KMS-11 (cell line): ENCODE measurements at regions not wholly inside any gene's neighbourhood (a gene's known extent, or its start where the extent isn't known, plus 50 kb on each side); places are given as distances from the start of the nearest gene placed in this dataset.

ENCODE experiments used
- H2AFZ ChIP-seq: fragments of 200-600 bp; sonication (generic); 2 replicates; pipeline ENCODE4 v1.6.1; 2016; ENCODE audit warnings: antibody characterized with exemption, mixed run types, low read depth
- H3K27ac ChIP-seq: fragments of 200-600 bp; sonication (generic); 2 replicates; pipeline ENCODE4 v1.6.1; 2016; ENCODE audit warnings: mild to moderate bottlenecking, mixed run types
- H3K27me3 ChIP-seq: fragments of 200-600 bp; sonication (generic); 2 replicates; pipeline ENCODE4 v1.6.1; 2017; ENCODE audit warnings: mild to moderate bottlenecking, low read depth, mixed run types, moderate library complexity; ENCODE audit not compliant: insufficient read depth
- H3K36me3 ChIP-seq: fragments of 200-600 bp; sonication (generic); 2 replicates; pipeline ENCODE4 v1.6.1; 2017; ENCODE audit warnings: mild to moderate bottlenecking, mixed run types; ENCODE audit not compliant: insufficient read depth
- H3K4me1 ChIP-seq: fragments of 200-600 bp; sonication (generic); 2 replicates; pipeline ENCODE4 v1.6.1; 2016; ENCODE audit warnings: mild to moderate bottlenecking, low read depth, mixed run types; ENCODE audit not compliant: poor library complexity, severe bottlenecking
- H3K4me2 ChIP-seq: fragments of 200-600 bp; sonication (generic); 2 replicates; pipeline ENCODE4 v1.7.0; 2016; ENCODE audit warnings: mild to moderate bottlenecking, mixed run types
- H3K4me3 ChIP-seq: fragments of 200-600 bp; sonication (generic); IDR thresholded peaks from 2 replicates; pipeline ENCODE4 v1.6.1; 2017; ENCODE audit warnings: low read depth, low read length, mixed read lengths; ENCODE audit not compliant: insufficient read depth
- H3K79me2 ChIP-seq: fragments of 200-600 bp; sonication (generic); 2 replicates; pipeline ENCODE4 v1.6.1; 2016; ENCODE audit warnings: low read depth, mixed run types; ENCODE audit not compliant: insufficient read depth
- H3K9ac ChIP-seq: fragments of 200-600 bp; sonication (generic); 2 replicates; pipeline ENCODE4 v1.6.1; 2016; ENCODE audit warnings: mild to moderate bottlenecking, mixed run types
- H4K20me1 ChIP-seq: fragments of 200-600 bp; sonication (generic); 2 replicates; pipeline ENCODE4 v1.6.1; 2016; ENCODE audit warnings: mild to moderate bottlenecking, mixed run types; ENCODE audit not compliant: insufficient read depth
- TF ChIP-seq, protein P1 (sequence below): fragments of 200-600 bp; sonication (generic); conservative IDR thresholded peaks from 2 replicates; pipeline ENCODE4 v1.6.1; 2017; ENCODE audit warnings: low read depth, mild to moderate bottlenecking, antibody characterized with exemption, low read length, moderate library complexity, mixed read lengths

DNA sequence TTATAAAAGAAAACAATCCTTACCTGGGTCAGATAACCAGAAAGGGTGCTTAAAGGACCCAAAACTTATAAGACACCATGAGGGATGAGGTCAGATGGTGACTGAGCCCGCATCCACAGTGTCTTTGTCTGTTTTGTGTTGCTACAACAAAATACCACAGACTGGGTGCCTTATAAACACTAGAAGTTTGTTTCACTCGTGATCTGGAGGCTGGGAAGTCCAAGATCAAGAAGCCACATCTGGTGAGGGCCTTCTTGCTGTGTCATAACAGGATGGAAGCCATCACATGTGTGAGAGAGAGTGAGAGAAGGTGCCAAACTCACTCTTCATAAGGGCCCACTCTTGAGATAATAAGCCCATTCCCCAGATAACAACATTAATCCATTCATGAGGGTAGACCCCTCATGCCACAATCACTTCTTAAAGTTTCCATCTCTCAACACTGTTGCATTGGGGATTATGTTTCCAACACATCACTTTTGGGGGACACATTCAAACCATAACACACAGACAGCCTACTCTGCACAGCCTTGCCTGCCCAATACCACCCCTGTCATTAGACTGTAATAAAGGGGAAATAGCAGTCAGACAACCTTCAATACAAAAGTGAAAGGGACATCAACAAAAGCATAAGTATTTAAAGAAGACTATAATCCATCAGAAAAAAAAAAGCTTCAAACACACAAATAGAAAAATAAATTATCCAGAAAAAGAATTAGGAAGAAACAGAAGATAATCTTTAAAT lies 249.8 kb downstream of the ANAPC1 start:
- Histone ChIP-seq H3K79me2 (no peaks in the 10 kb centered on the region), H3K27me3 (no peaks in the 10 kb centered on the region), H3K27ac (no peak overlapping the region), H3K36me3 (no peaks in the 10 kb centered on the region), H2AFZ (no peak overlapping the region), H3K4me2 (no peak overlapping the region), H4K20me1 (no peaks in the 10 kb centered on the region), H3K9ac (no peak overlapping the region), H3K4me3 (no peak overlapping the region), H3K4me1 (peaks cover 15% of the 10 kb centered on the region)
- TF ChIP-seq, protein P1, sequence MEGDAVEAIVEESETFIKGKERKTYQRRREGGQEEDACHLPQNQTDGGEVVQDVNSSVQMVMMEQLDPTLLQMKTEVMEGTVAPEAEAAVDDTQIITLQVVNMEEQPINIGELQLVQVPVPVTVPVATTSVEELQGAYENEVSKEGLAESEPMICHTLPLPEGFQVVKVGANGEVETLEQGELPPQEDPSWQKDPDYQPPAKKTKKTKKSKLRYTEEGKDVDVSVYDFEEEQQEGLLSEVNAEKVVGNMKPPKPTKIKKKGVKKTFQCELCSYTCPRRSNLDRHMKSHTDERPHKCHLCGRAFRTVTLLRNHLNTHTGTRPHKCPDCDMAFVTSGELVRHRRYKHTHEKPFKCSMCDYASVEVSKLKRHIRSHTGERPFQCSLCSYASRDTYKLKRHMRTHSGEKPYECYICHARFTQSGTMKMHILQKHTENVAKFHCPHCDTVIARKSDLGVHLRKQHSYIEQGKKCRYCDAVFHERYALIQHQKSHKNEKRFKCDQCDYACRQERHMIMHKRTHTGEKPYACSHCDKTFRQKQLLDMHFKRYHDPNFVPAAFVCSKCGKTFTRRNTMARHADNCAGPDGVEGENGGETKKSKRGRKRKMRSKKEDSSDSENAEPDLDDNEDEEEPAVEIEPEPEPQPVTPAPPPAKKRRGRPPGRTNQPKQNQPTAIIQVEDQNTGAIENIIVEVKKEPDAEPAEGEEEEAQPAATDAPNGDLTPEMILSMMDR, result no peak

DNA sequence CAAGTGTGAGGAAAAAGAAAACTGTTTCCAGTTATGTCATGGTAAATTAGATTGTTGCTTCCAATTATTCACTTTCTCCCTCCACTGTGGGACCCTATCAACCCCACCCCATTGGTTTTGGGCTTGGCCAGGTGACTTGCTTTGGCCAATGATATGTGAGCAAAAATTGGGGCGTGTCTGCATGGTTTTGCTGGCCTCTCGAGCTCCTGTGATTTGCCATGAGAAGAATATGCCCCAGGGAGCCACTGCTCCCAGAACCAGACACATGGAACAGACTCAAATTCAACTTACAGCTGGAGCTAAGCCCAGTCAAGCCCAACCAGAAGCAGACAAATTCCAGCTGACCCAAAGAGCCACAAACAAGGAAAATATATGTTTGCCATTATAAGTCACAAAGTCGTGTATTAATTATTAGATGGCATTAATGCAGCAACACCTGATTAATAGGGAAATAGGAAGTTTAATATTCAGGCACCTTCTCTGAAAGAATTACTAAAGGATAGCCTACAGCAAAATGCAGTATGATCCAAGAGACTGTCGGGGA lies 248.9 kb downstream of the ANAPC1 start:
- H3K27ac ChIP-seq, result no peak overlapping the region
- TF ChIP-seq, protein P1, result no peak

DNA sequence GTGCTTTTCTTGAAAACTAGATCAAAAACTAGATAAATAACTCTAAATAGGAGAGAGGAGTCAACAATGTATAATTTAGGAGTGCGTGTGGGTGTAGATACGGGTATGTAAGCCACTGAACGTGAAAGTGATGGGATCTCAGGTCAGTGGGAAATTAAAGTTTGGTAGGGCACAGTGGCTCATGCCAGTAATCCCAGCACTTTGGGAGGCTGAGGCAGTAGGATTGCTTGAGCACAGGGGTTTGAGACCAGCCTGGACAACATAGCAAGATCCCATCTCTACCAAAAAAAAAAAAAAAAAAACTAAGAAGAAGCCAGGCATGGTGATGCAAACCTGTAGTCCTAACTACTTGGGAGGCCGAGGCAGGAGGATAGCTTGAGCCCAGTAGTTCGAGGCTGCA lies 247.1 kb downstream of the ANAPC1 start:
- no peak overlapping the region for H3K4me3 ChIP-seq
- H3K4me1 ChIP-seq, result peaks cover 15% of the 10 kb centered on the region
- H3K36me3 ChIP-seq, result no peaks in the 10 kb centered on the region
- H3K4me2 ChIP-seq, result no peak overlapping the region
- H2AFZ ChIP-seq, result no peak overlapping the region
- no peaks in the 10 kb centered on the region for H3K27me3 ChIP-seq
- no peak overlapping the region for H3K27ac ChIP-seq
- H3K9ac ChIP-seq, result no peak overlapping the region
- no peaks in the 10 kb centered on the region for H4K20me1 ChIP-seq
- H3K79me2 ChIP-seq, result no peaks in the 10 kb centered on the region
- TF ChIP-seq, protein P1, result no peak

More for the DNA sequence above, 248.9 kb downstream of the ANAPC1 start:
- no peak overlapping the region for H3K4me2 ChIP-seq
- peaks cover 15% of the 10 kb centered on the region for H3K4me1 ChIP-seq
- no peaks in the 10 kb centered on the region for H4K20me1 ChIP-seq
- no peaks in the 10 kb centered on the region for H3K27me3 ChIP-seq
- no peaks in the 10 kb centered on the region for H3K36me3 ChIP-seq
- no peak overlapping the region for H2AFZ ChIP-seq
- no peak overlapping the region for H3K4me3 ChIP-seq
- H3K79me2 ChIP-seq, result no peaks in the 10 kb centered on the region
- H3K9ac ChIP-seq, result no peak overlapping the region

GRCh38 chr2:111638274-111638877 lies 245.6 kb downstream of the ANAPC1 start:
- H3K9ac ChIP-seq, result no peak overlapping the region
- H3K79me2 ChIP-seq, result no peaks in the 10 kb centered on the region
- H3K27me3 ChIP-seq, result no peaks in the 10 kb centered on the region
- H3K4me3 ChIP-seq, result no peak overlapping the region
- no peaks in the 10 kb centered on the region for H4K20me1 ChIP-seq
- TF ChIP-seq, protein P1, result no peak
- H3K4me1 ChIP-seq, result peaks cover 4% of the 10 kb centered on the region
- no peak overlapping the region for H2AFZ ChIP-seq
- no peak overlapping the region for H3K4me2 ChIP-seq
- no peak overlapping the region for H3K27ac ChIP-seq
- no peaks in the 10 kb centered on the region for H3K36me3 ChIP-seq
